ENCODE measurements at regions not wholly inside any gene's neighbourhood (a gene's known extent, or its start where the extent isn't known, plus 50 kb on each side); places are given as distances from the start of the nearest gene placed in this dataset.

- TF ChIP-seq POLR2AphosphoS5 (IDR thresholded peaks at IDR 0.05) (no peak), POLR2A (IDR thresholded peaks at IDR 0.05) (no peak), CTCF (IDR thresholded peaks at IDR 0.05 in 8 of 11, conservative IDR thresholded peaks at IDR 0.05 in 3 of 11) (no peak)
Observed at GRCh38 chr11:95595541-95595940, 194.0 kb downstream of the FAM76B start.

Data from spleen (tissue), 7 donors.